Activated B cell treated with CpG ODN at 0.5 μM for 24 hours (primary cell): ENCODE measurements at regions not wholly inside any gene's neighbourhood (a gene's known extent, or its start where the extent isn't known, plus 50 kb on each side); places are given as distances from the start of the nearest gene placed in this dataset.

Experiments used
- ATAC-seq: fragments of 200-7000 bp; cut with Tn5 transposase; one replicate; pipeline ENCODE4 v1.10.0; 2021; ENCODE audit warnings: low read depth, mild to moderate bottlenecking, moderate library complexity
- CTCF ChIA-PET: fragments of 350-600 bp; sonication (Branson Sonifier 250); formaldehyde crosslinking; loops from one replicate; lab custom pipeline; 2021; ENCODE audit warnings: antibody characterized with exemption; lab: Charles Lee
- POLR2A ChIA-PET: fragments of 350-600 bp; sonication (Branson Sonifier 250); formaldehyde crosslinking; loops from one replicate; lab custom pipeline; 2021; ENCODE audit warnings: antibody characterized with exemption; lab: Charles Lee
- DNase-seq: peaks from one replicate; pipeline ENCODE4 v3.0.0; 2022
- H3K27ac Mint-ChIP-seq: one replicate; pipeline ENCODE4 v1.8.0; 2020; ENCODE audit warnings: mixed read lengths
- H3K27me3 Mint-ChIP-seq: one replicate; pipeline ENCODE4 v1.8.0; 2021; ENCODE audit warnings: mixed read lengths
- H3K36me3 Mint-ChIP-seq: one replicate; pipeline ENCODE4 v1.8.0; 2021; ENCODE audit warnings: low read depth, mixed read lengths
- H3K4me1 Mint-ChIP-seq: one replicate; pipeline ENCODE4 v1.8.0; 2021; ENCODE audit warnings: mixed read lengths
- H3K4me3 Mint-ChIP-seq: one replicate; pipeline ENCODE4 v1.8.0; 2020; ENCODE audit warnings: mild to moderate bottlenecking, mixed read lengths
- H3K9me3 Mint-ChIP-seq: one replicate; pipeline ENCODE4 v1.8.0; 2020; ENCODE audit warnings: mixed read lengths
- CTCF ChIP-seq: fragments of 200-600 bp; IDR thresholded peaks from one replicate; pipeline ENCODE4 v1.8.0; 2022; ENCODE audit warnings: antibody characterized with exemption, mild to moderate bottlenecking
- intact Hi-C: fragments of 100-400 bp; cut with micrococcal nuclease; formaldehyde crosslinking; loops from one replicate; pipeline ENCODE4 v1.15.1; 2024

DNA sequence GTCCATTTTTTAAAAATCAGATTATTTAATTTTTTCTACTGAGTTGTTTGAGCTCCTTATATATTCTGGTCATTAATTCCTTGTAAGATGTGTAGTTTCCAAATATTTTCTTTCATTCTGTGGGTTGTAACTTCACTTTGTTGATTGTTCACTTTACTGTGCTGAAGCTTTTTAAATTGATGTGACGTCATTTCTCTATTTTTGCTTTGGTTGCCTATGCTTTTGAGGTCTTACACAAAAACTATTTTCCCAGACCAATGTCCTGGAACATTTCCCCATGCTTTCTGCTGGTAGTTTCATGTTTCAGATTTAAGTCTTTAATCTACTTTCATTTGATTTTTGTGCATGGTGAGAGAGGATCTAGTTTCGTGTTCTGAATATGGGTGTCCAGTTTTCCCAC lies 753.6 kb downstream of the TRIML1 start:
- intact Hi-C loops, result no loop called here
- ATAC-seq (no peak), DNase-seq (no peak)
- H3K36me3 Mint-ChIP-seq, result no peaks in the 10 kb centered on the region
- H3K4me3 Mint-ChIP-seq, result no peak overlapping the region
- H3K27me3 Mint-ChIP-seq, result no peaks in the 10 kb centered on the region
- peaks cover 10% of the 10 kb centered on the region for H3K9me3 Mint-ChIP-seq
- H3K4me1 Mint-ChIP-seq, result no peaks in the 10 kb centered on the region
- no peak overlapping the region for H3K27ac Mint-ChIP-seq
- CTCF ChIA-PET, result no interaction called here
- no peak for TF ChIP-seq CTCF
- POLR2A ChIA-PET, result no interaction called here

DNA sequence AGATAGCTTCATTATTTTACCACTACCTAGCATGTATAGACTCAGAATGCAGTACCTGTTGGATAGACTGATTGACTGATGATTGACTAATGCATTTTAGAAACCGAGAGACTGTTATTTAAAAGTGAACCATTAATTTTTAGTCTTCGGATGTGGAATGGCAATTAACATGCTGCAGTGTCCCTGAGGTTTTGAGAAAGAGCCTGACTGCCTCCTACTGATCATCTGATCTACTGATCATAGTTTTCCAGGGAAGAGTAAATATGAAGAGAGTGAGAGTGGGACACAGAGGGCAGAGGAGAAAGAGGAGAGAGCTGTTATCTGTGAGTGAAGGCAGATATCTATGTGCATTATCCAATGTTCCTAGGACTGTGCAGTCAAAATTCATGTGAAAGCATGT lies 764.7 kb downstream of the TRIML1 start:
- no peak overlapping the region for H3K4me3 Mint-ChIP-seq

DNA sequence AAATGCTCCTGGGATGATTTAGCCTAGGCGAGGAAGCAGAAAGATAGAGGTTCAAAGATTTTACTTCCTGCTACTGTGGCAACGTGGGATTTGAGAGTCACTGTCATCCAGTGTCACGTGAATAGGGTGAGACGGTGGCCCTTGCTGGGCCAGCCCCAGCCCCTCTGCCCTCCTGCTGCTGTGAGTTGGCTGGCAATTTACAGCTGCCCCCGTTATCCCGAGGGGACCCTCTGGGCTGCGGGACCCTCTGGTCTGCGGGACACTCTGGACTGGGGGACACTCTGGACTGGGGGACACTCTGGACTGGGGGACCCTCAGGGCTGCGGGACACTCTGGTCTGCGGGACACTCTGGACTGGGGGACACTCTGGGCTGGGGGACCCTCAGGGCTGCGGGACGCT lies 765.4 kb downstream of the TRIML1 start:
- ChIA-PET CTCF (no interaction called here), POLR2A (no interaction called here)
- TF ChIP-seq CTCF, result no peak
- Mint-ChIP-seq H3K27me3 (no peaks in the 10 kb centered on the region), H3K4me3 (no peak overlapping the region), H3K36me3 (no peaks in the 10 kb centered on the region), H3K4me1 (no peaks in the 10 kb centered on the region), H3K27ac (no peak overlapping the region), H3K9me3 (no peaks in the 10 kb centered on the region)
- no peak for DNase-seq
- ATAC-seq, result no peak
- intact Hi-C loops, result no loop called here

More for the DNA sequence above, 764.7 kb downstream of the TRIML1 start:
- DNase-seq (no peak), ATAC-seq (no peak)
- ChIA-PET CTCF (no interaction called here), POLR2A (no interaction called here)
- Mint-ChIP-seq H3K27ac (no peak overlapping the region), H3K9me3 (no peaks in the 10 kb centered on the region), H3K4me1 (no peaks in the 10 kb centered on the region), H3K27me3 (no peaks in the 10 kb centered on the region), H3K36me3 (no peaks in the 10 kb centered on the region)
- no peak for TF ChIP-seq CTCF
- intact Hi-C loops, result no loop called here

DNA sequence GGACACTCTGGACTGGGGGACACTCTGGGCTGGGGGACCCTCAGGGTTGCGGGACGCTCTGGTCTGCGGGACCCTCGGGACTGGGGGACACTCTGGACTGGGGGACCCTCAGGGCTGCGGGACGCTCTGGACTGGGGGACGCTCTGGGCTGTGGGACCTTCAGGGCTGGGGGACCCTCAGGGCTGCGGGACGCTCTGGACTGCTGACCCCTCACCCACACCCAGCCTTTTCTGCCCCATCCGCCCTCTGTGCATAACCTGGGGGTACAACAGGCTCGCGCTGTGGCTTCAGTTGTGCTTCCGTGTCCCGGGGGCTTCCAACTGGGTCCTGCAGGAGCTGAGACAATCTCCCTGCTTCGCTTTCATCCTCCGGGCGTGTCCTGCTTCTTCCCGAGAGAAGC lies 766.0 kb downstream of the TRIML1 start:
- ChIA-PET POLR2A (no interaction called here), CTCF (no interaction called here)
- intact Hi-C loops, result no loop called here
- H3K27ac Mint-ChIP-seq, result no peak overlapping the region
- H3K9me3 Mint-ChIP-seq, result no peaks in the 10 kb centered on the region
- no peaks in the 10 kb centered on the region for H3K4me1 Mint-ChIP-seq
- H3K36me3 Mint-ChIP-seq, result no peaks in the 10 kb centered on the region
- no peaks in the 10 kb centered on the region for H3K27me3 Mint-ChIP-seq
- no peak for TF ChIP-seq CTCF
- H3K4me3 Mint-ChIP-seq, result no peak overlapping the region
- no peak for ATAC-seq
- no peak for DNase-seq

DNA sequence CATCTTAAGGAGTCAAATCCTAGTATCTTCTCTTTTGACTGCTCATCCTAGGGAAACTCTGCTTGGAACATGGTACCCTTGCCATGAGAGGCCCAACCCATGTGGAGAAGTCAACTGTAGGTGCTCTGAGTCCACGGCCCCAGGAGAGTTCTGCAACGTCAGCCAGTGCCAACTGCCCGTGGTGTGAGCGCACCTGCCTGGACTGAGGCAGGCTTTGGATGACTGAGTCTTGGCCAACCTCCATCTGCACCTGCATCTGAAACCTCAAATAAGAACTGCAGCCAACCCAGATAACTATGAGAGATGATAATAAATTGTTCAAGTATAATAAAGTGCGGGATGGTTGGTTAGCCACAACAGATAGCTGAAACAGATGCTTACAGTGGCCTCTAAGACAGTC lies 772.0 kb downstream of the TRIML1 start:
- Mint-ChIP-seq H3K27ac (no peak overlapping the region), H3K9me3 (peaks cover 3% of the 10 kb centered on the region), H3K4me1 (no peaks in the 10 kb centered on the region), H3K27me3 (no peaks in the 10 kb centered on the region), H3K36me3 (no peaks in the 10 kb centered on the region), H3K4me3 (no peak overlapping the region)
- ATAC-seq (no peak), DNase-seq (no peak)
- intact Hi-C loops, result no loop called here
- ChIA-PET CTCF (no interaction called here), POLR2A (no interaction called here)
- no peak for TF ChIP-seq CTCF
